Stomach smooth muscle (tissue), 2 donors: ENCODE measurements at regions not wholly inside any gene's neighbourhood (a gene's known extent, or its start where the extent isn't known, plus 50 kb on each side); places are given as distances from the start of the nearest gene placed in this dataset.
A peak's percentile ranks its signal among the peaks of the same experiment; 100 is the strongest.

Experiments used
- H3K27ac ChIP-seq: one replicate; pipeline ENCODE4 v1.7.0; 2013; ENCODE audit warnings: mild to moderate bottlenecking, low read length, inconsistent platforms
- H3K27me3 ChIP-seq, 2 donors: one replicate each; pipeline ENCODE4 v1.7.0; 2013; ENCODE audit warnings: low read length in 2 of 2; ENCODE audit not compliant: insufficient read depth in 2 of 2, control insufficient read depth in 1 of 2
- H3K36me3 ChIP-seq, 2 donors: one replicate each; pipeline ENCODE4 v1.7.0; 2013; ENCODE audit warnings: low read length in 2 of 2; ENCODE audit not compliant: control insufficient read depth in 2 of 2, insufficient read depth in 2 of 2
- H3K4me1 ChIP-seq: one replicate; pipeline ENCODE4 v1.7.0; 2013; ENCODE audit warnings: low read length; ENCODE audit not compliant: control insufficient read depth, insufficient read depth
- H3K4me3 ChIP-seq, 2 donors: one replicate each; pipeline ENCODE4 v1.7.0; 2013; ENCODE audit warnings: low read length in 2 of 2
- H3K9ac ChIP-seq, 2 donors: one replicate each; pipeline ENCODE4 v1.7.0; 2013; ENCODE audit warnings: low read length in 2 of 2, mild to moderate bottlenecking in 1 of 2
- H3K9me3 ChIP-seq, 2 donors: one replicate each; pipeline ENCODE4 v1.7.0; 2013; ENCODE audit warnings: low read length in 2 of 2; ENCODE audit not compliant: control insufficient read depth in 2 of 2
- donor health status: healthy.
- donor health status: Pancreatic carcinoma.

GRCh38 chr12:5177731-5178130, 134.1 kb downstream of the KCNA5 start:
- H3K27ac ChIP-seq: no peak overlapping the region
- H3K9ac ChIP-seq: no peak overlapping the region
- no peaks in the 10 kb centered on the region for H3K36me3 ChIP-seq
- H3K9me3 ChIP-seq: no peaks in the 10 kb centered on the region
- H3K4me3 ChIP-seq: no peak overlapping the region
- peaks cover 0 to 3% of the 10 kb centered on the region in 2 donors for H3K27me3 ChIP-seq
- H3K4me1 ChIP-seq: no peaks in the 10 kb centered on the region

GRCh38 chr12:5178571-5178970, 134.9 kb downstream of the KCNA5 start:
- Histone ChIP-seq H3K36me3 (no peaks in the 10 kb centered on the region), H3K27ac (no peak overlapping the region), H3K27me3 (peaks cover 0 to 3% of the 10 kb centered on the region in 2 donors), H3K4me1 (no peaks in the 10 kb centered on the region), H3K4me3 (no peak overlapping the region), H3K9me3 (no peaks in the 10 kb centered on the region), H3K9ac (no peak overlapping the region)

DNA sequence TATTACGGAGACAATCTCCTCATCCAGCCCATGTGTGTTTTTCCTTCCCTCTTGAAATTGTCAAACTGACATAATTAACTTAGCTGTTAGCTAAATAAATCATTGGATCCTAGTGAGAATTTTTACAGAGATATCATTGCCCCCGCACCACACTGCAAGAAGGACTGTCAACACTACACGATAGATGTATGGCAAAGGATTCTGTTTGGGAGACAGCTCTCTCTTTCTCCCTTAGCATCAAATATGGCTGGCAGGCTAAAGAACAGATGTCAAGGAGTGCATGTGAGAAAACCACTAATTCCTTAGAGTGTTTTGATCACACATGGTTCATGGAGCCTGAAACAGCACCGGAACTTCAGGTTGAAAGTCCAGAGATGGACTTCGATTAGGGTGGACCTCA, 136.8 kb downstream of the KCNA5 start:
- no peaks in the 10 kb centered on the region for H3K9me3 ChIP-seq
- H3K4me3 ChIP-seq: no peak overlapping the region
- H3K4me1 ChIP-seq: no peaks in the 10 kb centered on the region
- no peaks in the 10 kb centered on the region for H3K27me3 ChIP-seq
- H3K9ac ChIP-seq: no peak overlapping the region
- H3K27ac ChIP-seq: no peak overlapping the region
- H3K36me3 ChIP-seq: no peaks in the 10 kb centered on the region

GRCh38 chr12:5184186-5184585, 140.5 kb downstream of the KCNA5 start:
- Histone ChIP-seq H3K27ac (no peak overlapping the region), H3K27me3 (no peaks in the 10 kb centered on the region), H3K36me3 (no peaks in the 10 kb centered on the region), H3K9ac (no peak overlapping the region), H3K9me3 (no peaks in the 10 kb centered on the region), H3K4me3 (no peak overlapping the region), H3K4me1 (no peaks in the 10 kb centered on the region)

DNA sequence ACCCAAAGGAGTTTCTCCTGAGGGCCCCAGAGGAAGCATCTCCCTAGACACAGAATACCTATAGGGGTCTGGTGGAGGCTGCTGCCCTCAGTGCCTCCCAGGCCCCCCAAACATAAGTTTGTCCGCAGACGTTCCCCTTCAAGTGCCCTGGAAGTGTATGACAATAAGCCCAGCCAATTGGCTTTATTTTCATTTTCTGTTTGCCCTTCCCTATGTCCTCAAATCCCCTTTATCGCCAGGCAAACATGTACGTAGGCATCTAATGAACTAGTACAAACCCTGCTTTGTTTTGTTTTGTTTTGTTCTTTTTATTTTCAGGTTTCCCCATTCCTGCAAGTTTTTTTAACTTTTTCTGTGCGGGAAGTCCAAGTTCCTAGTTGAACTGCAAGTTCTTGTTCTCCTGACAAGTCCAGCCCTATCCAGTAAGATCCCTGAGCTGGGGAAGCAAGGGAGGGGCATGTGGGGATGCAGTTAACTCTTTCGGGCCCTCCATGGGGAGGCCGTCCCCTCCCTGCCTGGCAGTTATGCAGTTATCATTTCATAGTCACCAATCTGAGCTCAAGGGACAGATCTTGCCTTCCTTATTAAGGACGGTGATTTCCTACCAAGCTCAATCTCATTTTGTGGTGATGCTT, 141.9 kb downstream of the KCNA5 start:
- no peaks in the 10 kb centered on the region for H3K36me3 ChIP-seq
- no peaks in the 10 kb centered on the region for H3K9me3 ChIP-seq
- no peak overlapping the region for H3K9ac ChIP-seq
- no peaks in the 10 kb centered on the region for H3K27me3 ChIP-seq
- no peaks in the 10 kb centered on the region for H3K4me1 ChIP-seq
- peak overlapping the region in 1 of 2 donors; percentile 47 for H3K4me3 ChIP-seq
- H3K27ac ChIP-seq: no peak overlapping the region

DNA sequence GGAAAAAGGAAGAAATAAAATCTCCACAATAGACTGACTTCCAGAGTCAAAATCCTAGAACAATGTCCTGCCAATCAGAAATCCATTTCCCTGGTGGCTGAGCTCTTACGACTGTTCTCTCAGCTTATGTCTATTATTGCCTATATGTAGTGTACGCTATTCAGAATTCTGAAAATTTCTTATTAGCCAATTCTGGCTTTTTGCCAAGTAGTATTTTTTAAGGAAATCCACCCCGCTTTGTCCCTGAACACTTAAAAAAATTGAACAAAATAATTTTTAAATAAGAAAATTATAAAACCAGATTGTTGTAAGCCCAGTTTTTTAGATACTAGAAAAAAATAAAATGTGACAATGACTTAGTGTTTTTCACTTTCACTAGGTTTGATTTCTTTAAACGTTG, 143.0 kb downstream of the KCNA5 start:
- H3K4me1 ChIP-seq: no peaks in the 10 kb centered on the region
- no peaks in the 10 kb centered on the region for H3K36me3 ChIP-seq
- no peak overlapping the region for H3K9ac ChIP-seq
- H3K27ac ChIP-seq: no peak overlapping the region
- H3K9me3 ChIP-seq: no peaks in the 10 kb centered on the region
- no peak overlapping the region for H3K4me3 ChIP-seq
- H3K27me3 ChIP-seq: no peaks in the 10 kb centered on the region

DNA sequence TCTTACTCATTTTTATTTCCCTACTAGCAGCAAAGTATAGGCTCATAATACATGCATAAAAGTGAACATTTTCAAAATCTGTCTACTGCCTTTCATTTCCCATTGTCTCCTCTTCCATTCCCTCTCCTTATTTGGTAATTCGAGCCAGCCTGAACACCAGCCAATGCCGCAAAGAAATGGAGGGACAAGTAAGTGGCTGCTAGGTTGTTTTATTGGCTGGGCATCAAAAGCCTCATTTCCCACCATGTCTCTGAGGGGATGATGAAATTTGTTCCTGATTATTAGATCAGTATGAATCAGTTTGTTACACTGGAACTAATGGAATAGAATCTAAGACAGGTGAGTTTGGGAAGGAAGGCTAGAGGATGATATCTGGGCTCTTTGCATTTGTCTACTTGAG, 143.5 kb downstream of the KCNA5 start:
- Histone ChIP-seq H3K9ac (no peak overlapping the region), H3K27ac (no peak overlapping the region), H3K4me3 (no peak overlapping the region), H3K9me3 (no peaks in the 10 kb centered on the region), H3K27me3 (no peaks in the 10 kb centered on the region), H3K4me1 (no peaks in the 10 kb centered on the region), H3K36me3 (no peaks in the 10 kb centered on the region)

DNA sequence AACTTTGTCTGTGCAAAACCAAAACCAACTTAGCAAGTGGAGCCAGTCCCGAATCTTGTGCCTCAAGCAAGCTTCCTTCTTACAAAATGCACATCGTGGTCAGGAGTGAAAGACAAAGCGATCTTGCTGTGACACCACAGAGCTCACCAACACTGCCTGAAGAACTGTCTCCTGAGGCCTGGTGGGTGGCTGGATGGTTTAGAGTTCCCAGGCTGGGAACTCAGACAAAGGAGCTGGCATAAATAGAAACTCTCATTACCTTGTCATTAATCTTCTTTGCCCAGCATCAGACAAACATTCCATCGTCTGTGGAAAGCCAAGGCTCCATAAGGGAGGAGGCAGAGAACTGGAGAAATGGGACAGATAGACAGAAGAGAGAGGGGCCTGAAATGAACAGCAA, 144.8 kb downstream of the KCNA5 start:
- no peaks in the 10 kb centered on the region for H3K9me3 ChIP-seq
- H3K9ac ChIP-seq: no peak overlapping the region
- H3K27ac ChIP-seq: no peak overlapping the region
- H3K4me1 ChIP-seq: no peaks in the 10 kb centered on the region
- no peaks in the 10 kb centered on the region for H3K27me3 ChIP-seq
- no peak overlapping the region for H3K4me3 ChIP-seq
- H3K36me3 ChIP-seq: no peaks in the 10 kb centered on the region

- no peaks in the 10 kb centered on the region for H3K36me3 ChIP-seq
- H3K4me3 ChIP-seq: no peak overlapping the region
- no peaks in the 10 kb centered on the region for H3K27me3 ChIP-seq
- no peak overlapping the region for H3K27ac ChIP-seq
- H3K9me3 ChIP-seq: no peaks in the 10 kb centered on the region
- H3K4me1 ChIP-seq: no peaks in the 10 kb centered on the region
- no peak overlapping the region for H3K9ac ChIP-seq
These were observed 145.5 kb downstream of the KCNA5 start for GRCh38 chr12:5189173-5189572.

DNA sequence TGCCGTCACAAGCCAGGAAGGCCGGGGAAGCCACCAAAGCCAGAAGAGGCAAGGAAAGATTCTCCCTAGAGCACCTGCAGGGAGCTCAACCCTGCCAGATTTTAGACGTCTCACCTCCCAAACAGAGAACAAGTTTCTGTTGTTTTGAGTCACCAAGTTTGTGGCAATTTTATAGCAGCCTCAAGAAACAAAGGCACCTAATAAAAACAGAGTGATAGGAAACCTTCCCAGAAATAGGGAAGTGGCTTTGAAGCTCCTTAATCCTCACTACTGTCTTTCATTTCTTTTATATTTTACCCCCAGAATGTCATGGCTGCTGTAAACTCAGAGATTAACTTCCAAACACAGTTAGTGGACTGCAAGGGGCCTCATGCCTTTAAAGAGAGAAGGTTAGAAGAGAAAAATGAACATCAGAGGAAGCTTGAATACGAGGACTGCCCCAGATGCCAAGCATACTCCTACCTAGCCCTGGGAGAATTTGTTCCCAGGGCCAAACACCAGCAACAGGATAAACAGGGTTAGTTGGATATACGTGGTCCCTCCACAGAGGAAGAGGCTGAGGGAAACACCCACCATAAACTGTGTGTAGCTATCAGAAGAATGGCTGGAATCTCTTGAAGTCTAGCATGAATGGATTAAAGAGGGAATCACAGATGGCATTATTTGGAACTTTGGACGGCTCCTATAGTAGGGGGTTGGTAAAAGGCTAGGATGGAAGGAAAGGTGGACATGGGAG, 148.3 kb downstream of the KCNA5 start:
- Histone ChIP-seq H3K27me3 (no peaks in the 10 kb centered on the region), H3K36me3 (no peaks in the 10 kb centered on the region), H3K4me3 (no peak overlapping the region), H3K9ac (no peak overlapping the region), H3K27ac (no peak overlapping the region), H3K4me1 (no peaks in the 10 kb centered on the region), H3K9me3 (no peaks in the 10 kb centered on the region)

DNA sequence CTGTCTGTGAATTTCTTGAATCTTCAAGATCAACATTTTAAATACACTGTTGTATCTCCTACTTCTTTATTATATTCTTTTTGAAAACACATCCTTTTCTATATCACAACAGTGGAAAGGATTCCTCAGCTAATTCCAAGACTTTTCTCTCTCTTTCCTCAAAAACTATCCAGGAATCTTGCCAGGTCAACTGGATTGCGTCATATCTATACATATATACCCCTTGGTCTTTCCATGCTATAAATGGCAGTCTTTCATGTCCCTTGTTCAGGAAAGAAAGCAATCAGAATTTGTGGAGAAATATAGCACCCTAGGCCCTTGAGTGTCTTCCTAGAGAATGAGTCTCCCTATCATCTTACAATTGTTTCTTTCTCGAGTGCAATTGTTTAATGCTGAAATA, 149.0 kb downstream of the KCNA5 start:
- Histone ChIP-seq H3K9ac (no peak overlapping the region), H3K27ac (no peak overlapping the region), H3K27me3 (no peaks in the 10 kb centered on the region), H3K9me3 (no peaks in the 10 kb centered on the region), H3K4me1 (no peaks in the 10 kb centered on the region), H3K36me3 (no peaks in the 10 kb centered on the region), H3K4me3 (no peak overlapping the region)
